Gastrocnemius medialis (tissue), 4 donors: ENCODE measurements at regions not wholly inside any gene's neighbourhood (a gene's known extent, or its start where the extent isn't known, plus 50 kb on each side); places are given as distances from the start of the nearest gene placed in this dataset.

ENCODE experiments used
- ATAC-seq, 2 donors: fragments of 150-250 bp; one replicate each; pipeline ENCODE4 v1.9.1; 2016
- DNase-seq, 2 donors: peaks; one replicate each; pipeline ENCODE4 v3.0.0-alpha.2; 2019
- H3K27ac ChIP-seq, 4 donors: fragments of 200-600 bp; sonication (generic); 1 replicate in 1 of 4; 2 replicates in 3 of 4; pipeline ENCODE4 v1.5.1; 2016 to 2018; ENCODE audit warnings: mild to moderate bottlenecking in 2 of 4, moderate library complexity in 1 of 4
- H3K27me3 ChIP-seq, 3 donors: fragments of 200-600 bp; sonication (generic) in 2 of 3; 1 replicate in 1 of 3; 2 replicates in 2 of 3; pipeline versions ENCODE4 v1.5.1 to v1.6.0; 2016 to 2019; ENCODE audit warnings: mild to moderate bottlenecking in 1 of 3, moderate library complexity in 1 of 3
- H3K36me3 ChIP-seq, 2 donors: fragments of 200-600 bp; sonication (generic) in 1 of 2; one replicate each; pipeline ENCODE4 v1.5.1; 2017 to 2018
- H3K4me1 ChIP-seq, 2 donors: fragments of 200-600 bp; sonication (generic) in 1 of 2; one replicate each; pipeline ENCODE4 v1.5.1; 2016 to 2017; ENCODE audit warnings: mild to moderate bottlenecking in 2 of 2
- H3K4me3 ChIP-seq, 4 donors: fragments of 200-600 bp; sonication (generic) in 3 of 4; 1 replicate in 1 of 4; 2 replicates in 3 of 4; pipeline ENCODE4 v1.5.1; 2016 to 2019; ENCODE audit warnings: mild to moderate bottlenecking in 2 of 4
- H3K9me3 ChIP-seq, 3 donors: fragments of 200-600 bp; sonication (generic) in 2 of 3; 1 replicate in 1 of 3; 2 replicates in 2 of 3; pipeline ENCODE4 v1.5.1; 2016 to 2019
- CTCF ChIP-seq, 5 experiments: fragments of 450-650 bp in 3 of 5; fragments of 200-600 bp in 2 of 5; sonication (generic) in 2 of 5; IDR thresholded peaks in 4 of 5; conservative IDR thresholded peaks in 1 of 5; 1 replicate in 4 of 5; 2 replicates in 1 of 5; pipeline ENCODE4 v1.5.1; 2016 to 2019; ENCODE audit warnings: antibody characterized with exemption in 5 of 5, mild to moderate bottlenecking in 3 of 5, moderate library complexity in 3 of 5
- POLR2A ChIP-seq, 2 donors: fragments of 450-650 bp; IDR thresholded peaks; one replicate each; pipeline ENCODE4 v1.6.1; 2017; ENCODE audit warnings: antibody characterized with exemption in 2 of 2, mild to moderate bottlenecking in 2 of 2, moderate library complexity in 2 of 2
- in situ Hi-C, 4 donors: fragments of 200-750 bp; cut with MboI; loops; one replicate each; pipeline versions ENCODE4 v1.15.0 to v1.8.0; 2017; ENCODE audit warnings: low sequenced_read_pairs in 4 of 4
- intact Hi-C: fragments of 100-400 bp; cut with DNase I; formaldehyde crosslinking; loops from one replicate; pipeline ENCODE4 v1.15.1; 2023; ENCODE audit warnings: low total_unique reads

- Histone ChIP-seq H3K4me1 (peaks cover 0 to 6% of the 10 kb centered on the region in 2 donors), H3K4me3 (no peak overlapping the region), H3K27ac (no peak overlapping the region), H3K27me3 (no peaks in the 10 kb centered on the region), H3K9me3 (no peaks in the 10 kb centered on the region), H3K36me3 (no peaks in the 10 kb centered on the region)
- intact Hi-C loops = no loop called here
- in situ Hi-C loops = no loop called here
- DNase-seq (no peak), ATAC-seq (no peak)
- no peak for TF ChIP-seq POLR2A (IDR thresholded peaks at IDR 0.05)
- TF ChIP-seq CTCF (IDR thresholded peaks at IDR 0.05 in 4 of 5, conservative IDR thresholded peaks at IDR 0.05 in 1 of 5) = no peak
Measured at GRCh38 chr6:131424475-131424874, 148.6 kb upstream of the ARG1 start.

DNA sequence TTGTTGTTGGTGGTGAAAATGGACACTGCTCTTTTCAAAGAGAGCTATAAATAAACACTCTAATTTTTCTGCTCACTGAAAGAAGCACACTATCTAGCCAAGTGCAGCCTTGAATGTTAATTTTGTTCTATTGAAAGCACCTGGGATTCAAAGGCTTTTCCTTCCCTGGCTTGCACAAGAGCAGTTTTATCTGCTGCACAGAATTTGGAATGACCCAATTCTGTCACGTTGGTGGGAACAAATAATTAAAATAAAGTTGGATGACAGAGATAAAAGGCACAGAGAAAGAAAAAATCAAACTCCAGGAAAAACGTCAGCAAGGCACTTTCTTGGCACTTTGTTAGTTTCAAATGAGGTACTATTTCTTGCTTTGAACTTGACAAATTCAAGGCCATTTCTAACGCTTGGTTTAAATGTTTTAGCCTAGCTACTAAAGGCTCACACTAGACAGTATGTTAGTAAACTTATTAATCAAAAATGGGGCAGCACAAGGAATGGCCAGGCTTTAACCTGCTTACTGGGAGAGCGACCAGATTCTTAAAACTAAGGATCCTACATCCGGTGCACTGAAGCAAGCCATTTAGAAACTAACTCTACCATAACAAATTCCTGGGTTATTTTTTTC, 145.5 kb upstream of the ARG1 start:
- ATAC-seq (no peak), DNase-seq (no peak)
- no peak for TF ChIP-seq POLR2A (IDR thresholded peaks at IDR 0.05)
- no peak for TF ChIP-seq CTCF (IDR thresholded peaks at IDR 0.05 in 4 of 5, conservative IDR thresholded peaks at IDR 0.05 in 1 of 5)
- H3K27me3 ChIP-seq = no peaks in the 10 kb centered on the region
- in situ Hi-C loops (no loop called here), intact Hi-C loops (no loop called here)
- no peaks in the 10 kb centered on the region for H3K9me3 ChIP-seq
- no peak overlapping the region for H3K4me3 ChIP-seq
- H3K36me3 ChIP-seq = no peaks in the 10 kb centered on the region
- H3K27ac ChIP-seq = no peak overlapping the region
- H3K4me1 ChIP-seq = peaks cover 0 to 6% of the 10 kb centered on the region in 2 donors

DNA sequence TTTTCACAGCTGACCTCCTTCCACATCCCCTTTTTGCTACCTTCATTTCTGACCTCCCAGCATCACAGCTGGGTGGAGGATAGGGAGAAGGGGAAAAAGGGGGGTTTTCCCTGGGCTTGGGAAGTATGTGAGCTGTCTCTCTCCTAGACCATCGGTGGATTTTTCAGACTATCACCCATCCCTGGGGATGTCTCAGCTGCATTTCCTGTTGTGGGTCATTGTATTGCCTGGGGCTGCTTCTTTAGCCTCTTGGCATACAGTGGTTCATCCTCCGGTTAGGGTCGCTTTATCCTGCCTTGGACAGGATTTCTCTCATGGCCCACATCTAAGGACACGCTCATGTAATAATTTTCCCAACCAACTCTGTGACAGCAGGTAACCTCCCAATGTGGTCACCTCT, 142.5 kb upstream of the ARG1 start:
- H3K27me3 ChIP-seq = no peaks in the 10 kb centered on the region
- TF ChIP-seq POLR2A (IDR thresholded peaks at IDR 0.05) (no peak), CTCF (IDR thresholded peaks at IDR 0.05 in 4 of 5, conservative IDR thresholded peaks at IDR 0.05 in 1 of 5) (no peak)
- ATAC-seq (no peak), DNase-seq (no peak)
- no peak overlapping the region for H3K4me3 ChIP-seq
- in situ Hi-C loops = no loop called here
- no peaks in the 10 kb centered on the region for H3K36me3 ChIP-seq
- no peaks in the 10 kb centered on the region for H3K9me3 ChIP-seq
- H3K27ac ChIP-seq = no peak overlapping the region
- peaks cover 0 to 6% of the 10 kb centered on the region in 2 donors for H3K4me1 ChIP-seq
- intact Hi-C loops = no loop called here

DNA sequence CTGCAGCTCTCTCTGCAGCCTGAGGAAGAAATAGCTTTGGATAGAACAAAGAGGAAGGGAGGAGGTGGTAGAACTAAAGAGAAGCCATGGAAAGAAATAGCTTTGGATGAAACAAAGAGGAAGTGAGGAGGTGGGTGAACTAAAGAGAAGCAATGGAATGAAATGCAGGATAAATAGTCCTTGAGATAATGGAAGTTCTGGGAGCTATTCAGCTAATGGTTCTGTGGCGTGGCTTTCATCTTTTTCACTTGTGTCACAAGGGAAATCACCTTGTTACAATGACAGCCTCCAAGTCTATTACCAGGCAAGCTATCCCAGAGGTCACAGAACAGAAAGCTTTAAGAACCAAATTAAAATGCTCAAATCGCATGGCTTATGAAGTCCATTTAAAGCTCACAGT, 141.3 kb upstream of the ARG1 start:
- in situ Hi-C loops = no loop called here
- Histone ChIP-seq H3K9me3 (no peaks in the 10 kb centered on the region), H3K27me3 (no peaks in the 10 kb centered on the region), H3K36me3 (no peaks in the 10 kb centered on the region), H3K27ac (no peak overlapping the region), H3K4me1 (peaks cover 0 to 6% of the 10 kb centered on the region in 2 donors), H3K4me3 (no peak overlapping the region)
- ATAC-seq (no peak), DNase-seq (no peak)
- intact Hi-C loops = no loop called here
- TF ChIP-seq CTCF (IDR thresholded peaks at IDR 0.05 in 4 of 5, conservative IDR thresholded peaks at IDR 0.05 in 1 of 5) (no peak), POLR2A (IDR thresholded peaks at IDR 0.05) (no peak)

DNA sequence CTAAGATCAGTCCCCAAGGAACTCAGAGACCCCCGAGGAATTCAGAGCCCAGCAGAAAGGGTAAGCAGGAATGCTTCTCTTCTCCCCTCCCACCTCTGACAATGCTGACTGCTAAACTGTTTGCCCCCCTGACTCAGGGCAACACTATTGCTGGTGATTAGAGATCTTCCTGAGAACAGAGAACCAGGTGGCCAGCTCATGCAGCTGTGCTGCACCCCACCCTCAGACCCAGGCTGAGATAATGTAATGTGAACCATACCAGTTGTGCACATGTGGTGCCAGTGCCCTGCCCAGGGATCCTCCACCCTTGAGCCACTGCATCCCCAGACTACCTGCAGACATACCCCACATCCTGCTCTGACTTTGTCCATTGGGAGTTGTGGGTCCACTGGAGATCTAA, 139.1 kb upstream of the ARG1 start:
- no peak for DNase-seq
- intact Hi-C loops (no loop called here), in situ Hi-C loops (no loop called here)
- H3K36me3 ChIP-seq = no peaks in the 10 kb centered on the region
- no peaks in the 10 kb centered on the region for H3K4me1 ChIP-seq
- TF ChIP-seq CTCF (IDR thresholded peaks at IDR 0.05 in 4 of 5, conservative IDR thresholded peaks at IDR 0.05 in 1 of 5) (no peak), POLR2A (IDR thresholded peaks at IDR 0.05) (no peak)
- H3K27me3 ChIP-seq = no peaks in the 10 kb centered on the region
- no peak overlapping the region for H3K27ac ChIP-seq
- H3K9me3 ChIP-seq = no peaks in the 10 kb centered on the region
- H3K4me3 ChIP-seq = no peak overlapping the region
- ATAC-seq = no peak
